Testis (tissue), 2 donors: ENCODE measurements at regions not wholly inside any gene's neighbourhood (a gene's known extent, or its start where the extent isn't known, plus 50 kb on each side); places are given as distances from the start of the nearest gene placed in this dataset.

Experiments used
- CTCF ChIP-seq, 3 experiments: fragments of 450-650 bp in 2 of 3; fragments of 200-600 bp in 1 of 3; sonication (generic) in 1 of 3; IDR thresholded peaks; one replicate each; pipeline ENCODE4 v1.5.1; 2016 to 2019; ENCODE audit warnings: antibody characterized with exemption in 3 of 3, mild to moderate bottlenecking in 2 of 3, moderate library complexity in 1 of 3
- POLR2A ChIP-seq: fragments of 450-650 bp; IDR thresholded peaks from one replicate; pipeline ENCODE4 v1.6.1; 2017; ENCODE audit warnings: antibody characterized with exemption, mild to moderate bottlenecking, moderate library complexity

GRCh38 chr13:86426437-86426836, 627.2 kb upstream of the SLITRK6 start:
- TF ChIP-seq CTCF (IDR thresholded peaks at IDR 0.05): no peak
- no peak for TF ChIP-seq POLR2A
